ENCODE measurements at regions not wholly inside any gene's neighbourhood (a gene's known extent, or its start where the extent isn't known, plus 50 kb on each side); places are given as distances from the start of the nearest gene placed in this dataset.

DNA sequence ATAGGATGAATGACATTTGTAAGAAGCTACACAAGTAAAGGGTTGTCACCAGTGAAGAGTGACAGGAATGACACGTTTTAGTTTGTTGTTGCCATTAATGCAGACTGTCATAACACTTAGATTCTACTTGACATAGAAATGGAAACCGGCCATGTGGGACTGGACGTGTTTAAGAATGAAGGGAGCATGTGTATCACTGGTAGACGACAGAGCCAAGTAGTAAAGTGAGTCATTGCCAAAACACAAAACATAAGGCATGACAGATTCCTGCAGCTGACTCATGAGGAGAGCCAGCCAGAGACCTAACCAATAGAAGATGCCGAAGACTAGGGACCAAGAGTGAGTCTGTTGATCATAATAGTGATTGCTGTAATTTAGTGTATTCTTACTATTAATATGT is 106.2 kb upstream of the PLAAT1 start:
- no peak for TF ChIP-seq CTCF (IDR thresholded peaks at IDR 0.05)
- TF ChIP-seq IRF3 (IDR thresholded peaks at IDR 0.05; ENCODE audit: low read depth, low read length), result no peak
- TF ChIP-seq, protein P1, sequence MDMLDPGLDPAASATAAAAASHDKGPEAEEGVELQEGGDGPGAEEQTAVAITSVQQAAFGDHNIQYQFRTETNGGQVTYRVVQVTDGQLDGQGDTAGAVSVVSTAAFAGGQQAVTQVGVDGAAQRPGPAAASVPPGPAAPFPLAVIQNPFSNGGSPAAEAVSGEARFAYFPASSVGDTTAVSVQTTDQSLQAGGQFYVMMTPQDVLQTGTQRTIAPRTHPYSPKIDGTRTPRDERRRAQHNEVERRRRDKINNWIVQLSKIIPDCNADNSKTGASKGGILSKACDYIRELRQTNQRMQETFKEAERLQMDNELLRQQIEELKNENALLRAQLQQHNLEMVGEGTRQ (IDR thresholded peaks at IDR 0.05; ENCODE audit: borderline replicate concordance, low read depth, low read length), result no peak
- TF ChIP-seq, protein P2, sequence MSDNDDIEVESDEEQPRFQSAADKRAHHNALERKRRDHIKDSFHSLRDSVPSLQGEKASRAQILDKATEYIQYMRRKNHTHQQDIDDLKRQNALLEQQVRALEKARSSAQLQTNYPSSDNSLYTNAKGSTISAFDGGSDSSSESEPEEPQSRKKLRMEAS (IDR thresholded peaks at IDR 0.05; ENCODE audit: low read depth), result 0 out of 2 replicates have a peak, but pooled peaks have one; percentile 31
- TF ChIP-seq GABPA (IDR thresholded peaks at IDR 0.05; ENCODE audit: low read depth), result no peak
- no peak for TF ChIP-seq MXI1 (IDR thresholded peaks at IDR 0.05; ENCODE audit: low read depth, low read length)
- TF ChIP-seq CHD2 (IDR thresholded peaks at IDR 0.05; ENCODE audit: low read length, partially characterized antibody), result no peak
- TF ChIP-seq JUND (IDR thresholded peaks at IDR 0.05), result peak; percentile 47; the same call in 1 of the 2 replicates
- no peak for TF ChIP-seq POLR2AphosphoS5 (IDR thresholded peaks at IDR 0.05; ENCODE audit: low read depth, low read length)
- TF ChIP-seq RAD21 (IDR thresholded peaks at IDR 0.05; ENCODE audit: low read length), result no peak
- TF ChIP-seq ZBTB33 (IDR thresholded peaks at IDR 0.05; ENCODE audit: borderline replicate concordance, low read depth), result no peak
- TF ChIP-seq RFX5 (IDR thresholded peaks at IDR 0.05; ENCODE audit: low read length), result no peak
- no peak for TF ChIP-seq EP300 (IDR thresholded peaks at IDR 0.05; ENCODE audit: borderline replicate concordance in 1 of 2, low read depth in 1 of 2, low read length in 1 of 2)
